ENCODE measurements at regions not wholly inside any gene's neighbourhood (a gene's known extent, or its start where the extent isn't known, plus 50 kb on each side); places are given as distances from the start of the nearest gene placed in this dataset.

DNA sequence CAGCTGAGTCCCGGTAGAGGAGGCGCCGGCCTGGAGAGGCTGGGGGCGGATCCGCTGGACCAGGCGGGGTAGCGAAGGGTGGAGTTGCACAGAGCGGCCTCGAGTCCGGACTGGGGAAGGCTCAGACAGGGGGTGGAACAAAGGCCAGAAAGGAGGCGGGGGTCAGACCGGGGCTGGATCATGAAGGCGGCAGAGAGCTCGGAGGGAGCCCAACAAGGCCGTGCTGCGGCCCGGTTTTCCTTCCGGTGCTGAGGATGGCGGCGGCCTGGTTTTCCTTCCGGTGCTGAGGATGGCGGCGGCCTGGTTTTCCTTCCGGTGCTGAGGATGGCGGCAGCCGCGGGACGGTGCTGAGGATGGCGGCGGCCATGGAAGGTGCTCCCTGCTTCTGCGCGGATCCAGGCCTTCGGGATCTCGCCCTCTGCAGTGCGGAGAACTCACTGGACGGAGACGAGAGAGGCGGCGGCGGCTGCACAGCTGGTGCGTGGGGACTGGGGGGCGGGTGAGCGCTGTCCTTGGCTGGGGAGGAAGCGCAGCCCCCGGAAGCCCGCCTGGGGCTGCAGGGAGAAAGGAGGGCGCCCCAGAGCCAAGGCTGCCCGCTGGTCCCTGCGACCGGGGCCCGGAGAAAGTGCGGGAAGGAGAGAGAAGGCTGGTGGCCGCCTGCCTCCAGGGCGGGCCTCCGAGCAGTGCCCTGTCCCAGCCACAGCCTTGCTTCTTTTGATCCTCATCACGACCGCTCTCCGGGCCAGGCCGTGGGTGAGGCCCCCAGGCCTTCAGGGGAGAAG, 350.4 kb upstream of the B3GAT1 start:
- no peak for DNase-seq (ENCODE audit: low read depth)

DNA sequence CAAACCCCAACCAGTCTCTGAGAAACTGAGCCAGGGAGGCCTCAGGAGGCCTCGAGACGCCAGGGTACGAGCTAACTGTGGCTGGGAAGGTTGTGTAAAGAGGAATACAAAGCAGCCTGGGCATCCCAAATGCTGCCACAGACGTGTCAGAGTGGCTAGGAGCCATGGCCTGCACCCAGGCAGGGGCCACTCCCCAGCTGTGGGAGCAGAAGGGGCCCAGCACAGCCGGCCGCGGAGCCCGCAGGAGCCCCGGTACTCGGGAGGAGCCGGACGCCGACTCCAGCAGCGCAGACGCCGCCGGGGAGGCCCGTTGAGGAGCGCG, 349.8 kb upstream of the B3GAT1 start:
- DNase-seq (ENCODE audit: low read depth), result no peak

DNA sequence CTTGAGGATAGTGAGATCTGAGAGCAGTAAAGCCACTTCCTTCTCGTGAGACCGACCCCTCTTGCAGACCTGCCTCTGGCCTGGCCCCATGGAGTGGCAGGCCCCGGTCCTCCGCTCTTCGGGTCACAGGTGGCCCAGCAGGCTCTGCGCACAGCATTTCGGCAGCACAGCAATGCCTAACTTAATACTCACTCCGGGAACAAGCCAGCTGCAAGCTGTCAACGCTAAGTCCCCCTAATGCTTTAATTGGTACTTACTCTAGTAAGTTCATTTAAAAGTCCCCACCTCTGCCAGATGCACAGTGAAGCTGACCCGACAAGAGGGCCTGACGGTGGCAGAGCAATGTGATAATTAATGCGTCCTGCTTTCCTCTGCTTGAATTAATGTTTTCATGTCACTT, 349.3 kb upstream of the B3GAT1 start:
- no peak for DNase-seq (ENCODE audit: low read depth)

DNA sequence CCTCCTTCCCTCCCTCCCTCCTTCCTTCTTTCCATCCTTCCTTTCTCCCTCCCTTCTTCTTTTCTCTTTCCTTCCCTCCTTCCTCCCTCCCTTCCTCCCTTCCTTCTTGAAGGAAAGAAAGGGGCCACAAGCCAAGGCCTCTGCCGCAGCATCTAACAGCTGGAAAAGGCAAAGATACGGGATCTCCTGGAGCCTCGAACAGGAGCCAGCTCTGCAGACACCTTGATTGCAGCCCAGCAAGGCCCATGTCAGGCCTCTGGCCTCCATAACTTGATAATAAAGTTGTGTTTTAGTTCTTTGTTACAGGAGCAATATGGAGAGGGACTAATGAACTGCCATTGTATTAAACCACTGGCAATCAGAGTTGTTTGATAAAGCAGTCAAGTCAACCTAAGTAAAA, 348.9 kb upstream of the B3GAT1 start:
- no peak for DNase-seq (ENCODE audit: low read depth)

DNA sequence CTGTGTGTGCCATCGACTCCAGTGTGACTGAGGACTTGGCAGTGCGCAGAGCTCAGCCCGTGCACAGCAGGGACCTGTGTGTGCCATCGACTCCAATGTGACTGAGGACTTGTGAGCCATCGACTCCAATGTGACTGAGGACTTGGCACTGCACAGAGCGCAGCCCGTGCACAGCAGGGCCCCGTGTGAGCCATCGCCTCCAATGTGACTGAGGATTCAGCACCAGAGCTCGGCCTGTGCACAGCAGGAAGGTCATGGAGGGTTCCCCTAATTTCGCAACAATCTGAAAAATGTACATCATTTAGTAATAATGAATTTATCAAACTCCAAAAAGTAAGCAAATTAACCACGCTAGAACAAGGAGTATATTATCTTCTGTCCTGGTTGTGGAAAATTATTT, 348.3 kb upstream of the B3GAT1 start:
- DNase-seq (ENCODE audit: low read depth), result no peak

DNA sequence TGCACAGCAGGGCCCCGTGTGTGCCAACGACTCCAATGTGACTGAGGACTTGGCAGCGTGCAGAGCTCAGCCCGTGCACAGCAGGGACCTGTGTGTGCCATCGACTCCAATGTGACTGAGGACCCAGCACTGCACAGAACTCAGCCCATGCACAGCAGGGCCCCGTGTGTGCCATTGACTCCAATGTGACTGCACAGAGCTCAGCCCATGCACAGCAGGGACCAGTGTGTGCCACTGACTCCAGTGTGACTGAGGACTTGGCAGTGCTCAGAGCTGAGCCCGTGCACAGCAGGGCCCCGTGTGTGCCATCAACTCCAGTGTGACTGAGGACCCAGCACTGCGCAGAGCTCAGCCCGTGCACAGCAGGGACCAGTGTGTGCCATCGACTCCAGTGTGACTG, 347.8 kb upstream of the B3GAT1 start:
- no peak for DNase-seq (ENCODE audit: low read depth)

DNA sequence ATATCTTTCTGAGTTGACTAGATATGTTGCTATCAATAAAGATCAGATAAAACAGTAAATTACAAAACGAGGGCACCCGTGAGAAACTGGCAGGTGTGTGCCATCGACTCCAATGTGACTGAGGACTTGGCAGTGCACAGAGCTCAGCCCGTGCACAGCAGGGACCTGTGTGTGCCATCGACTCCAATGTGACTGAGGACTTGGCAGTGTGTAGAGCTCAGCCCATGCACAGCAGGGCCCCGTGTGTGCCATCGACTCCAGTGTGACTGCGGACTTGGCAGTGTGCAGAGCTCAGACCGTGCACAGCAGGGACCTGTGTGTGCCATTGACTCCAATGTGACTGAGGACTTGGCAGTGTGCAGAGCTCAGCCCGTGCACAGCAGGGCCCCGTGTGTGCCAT, 347.2 kb upstream of the B3GAT1 start:
- no peak for DNase-seq (ENCODE audit: low read depth)

DNA sequence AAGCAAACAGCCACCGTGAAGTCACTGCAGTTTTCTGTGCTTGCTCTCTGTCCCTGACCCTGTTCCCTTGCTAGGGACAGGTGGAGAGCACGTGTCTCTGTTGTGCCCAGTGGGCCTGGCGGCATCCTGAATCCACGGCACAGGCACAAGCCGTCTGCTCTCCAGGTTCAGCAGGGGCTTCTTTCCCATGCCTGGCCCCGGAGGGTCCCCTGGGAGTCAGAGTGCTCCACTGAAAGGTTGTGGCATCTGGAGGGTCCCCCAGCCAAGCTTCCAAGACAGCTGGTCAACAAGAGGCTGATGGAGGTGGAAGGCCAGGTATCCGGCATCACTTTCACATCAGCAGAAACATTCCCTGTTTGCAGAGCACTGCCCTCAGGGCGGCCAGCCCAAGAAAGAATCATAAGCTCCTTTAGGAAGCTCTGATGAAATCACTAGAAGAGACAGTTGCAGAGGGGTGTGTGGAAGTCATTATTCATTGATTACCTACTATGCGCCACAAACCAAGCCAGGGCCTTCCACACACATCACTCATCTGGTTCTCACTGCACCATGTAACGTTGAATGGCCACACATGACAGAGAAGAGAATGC, 346.4 kb upstream of the B3GAT1 start:
- no peak for DNase-seq (ENCODE audit: low read depth)

DNA sequence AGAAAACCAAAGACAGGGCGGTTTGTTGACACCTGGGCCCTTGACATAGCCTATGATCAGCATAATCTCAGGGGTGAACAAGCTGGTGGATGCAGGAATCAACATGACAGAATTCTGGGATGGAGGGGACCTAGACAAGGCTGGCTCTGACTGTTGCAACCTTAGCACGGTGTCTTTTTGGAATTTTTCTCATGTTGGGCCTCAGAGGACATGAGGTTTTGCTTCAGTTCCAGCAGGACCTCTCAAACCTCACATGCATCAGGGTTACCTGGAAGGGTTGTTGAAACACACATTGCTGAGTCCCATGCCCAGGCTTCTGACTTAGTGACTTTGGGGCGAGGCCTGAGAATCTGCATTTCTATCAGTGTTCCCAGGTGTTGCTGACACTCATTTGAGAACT, 345.6 kb upstream of the B3GAT1 start:
- DNase-seq (ENCODE audit: low read depth), result no peak

DNA sequence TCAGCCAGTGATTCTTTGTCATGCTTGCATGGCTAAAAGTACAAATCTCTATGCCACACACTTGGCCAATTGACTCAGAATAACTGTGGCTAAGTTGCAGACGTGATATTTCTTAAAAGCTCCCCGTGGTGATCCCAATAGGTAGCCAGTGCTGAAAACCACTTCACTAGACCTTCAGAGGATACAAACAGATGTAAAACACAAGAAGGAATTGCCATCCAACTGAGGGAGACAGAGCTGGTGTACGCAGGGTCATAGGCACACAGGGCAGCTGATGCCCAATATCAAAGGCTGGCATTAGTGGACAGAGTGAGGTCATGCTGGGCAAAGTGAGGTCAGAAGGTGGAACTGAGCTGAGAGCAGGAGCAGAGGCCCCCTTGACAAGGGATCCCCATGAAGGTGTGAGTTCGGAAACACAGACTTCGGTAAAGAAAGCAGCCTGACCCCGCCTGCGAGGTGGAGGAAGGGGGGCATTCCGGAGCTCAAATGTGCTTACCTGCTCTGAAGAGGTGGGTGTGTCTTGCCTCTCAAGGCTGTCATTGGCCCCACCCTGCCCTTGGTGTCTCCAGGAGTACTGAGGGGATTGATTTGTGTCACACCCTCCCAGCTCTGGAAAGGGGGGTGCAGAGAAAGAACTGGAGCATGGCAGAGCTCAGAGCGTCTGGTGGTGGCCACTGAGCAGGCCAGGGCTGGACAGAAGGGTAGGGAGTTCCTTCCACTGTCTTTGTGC, 344.9 kb upstream of the B3GAT1 start:
- DNase-seq (ENCODE audit: low read depth), result no peak

DNA sequence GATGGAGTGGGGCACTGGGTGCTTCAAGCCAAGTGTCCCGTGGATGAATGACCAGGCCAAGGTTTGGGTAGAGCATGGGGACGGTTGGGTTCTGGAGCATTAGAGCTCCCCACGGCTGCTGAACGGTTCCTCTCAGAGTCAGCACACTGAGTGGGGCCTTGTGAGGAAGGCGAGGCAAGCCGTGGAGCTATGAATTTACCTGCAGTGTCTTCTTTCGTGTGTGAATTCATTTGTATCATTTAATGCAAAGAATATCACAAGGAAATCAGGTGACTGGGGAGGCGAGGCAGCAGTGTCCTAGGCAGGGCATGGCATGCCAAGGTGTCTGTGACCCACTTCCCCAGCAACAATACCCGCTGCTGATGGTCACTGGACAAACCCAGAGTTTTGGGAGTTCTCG, 343.5 kb upstream of the B3GAT1 start:
- no peak for DNase-seq (ENCODE audit: low read depth)

DNA sequence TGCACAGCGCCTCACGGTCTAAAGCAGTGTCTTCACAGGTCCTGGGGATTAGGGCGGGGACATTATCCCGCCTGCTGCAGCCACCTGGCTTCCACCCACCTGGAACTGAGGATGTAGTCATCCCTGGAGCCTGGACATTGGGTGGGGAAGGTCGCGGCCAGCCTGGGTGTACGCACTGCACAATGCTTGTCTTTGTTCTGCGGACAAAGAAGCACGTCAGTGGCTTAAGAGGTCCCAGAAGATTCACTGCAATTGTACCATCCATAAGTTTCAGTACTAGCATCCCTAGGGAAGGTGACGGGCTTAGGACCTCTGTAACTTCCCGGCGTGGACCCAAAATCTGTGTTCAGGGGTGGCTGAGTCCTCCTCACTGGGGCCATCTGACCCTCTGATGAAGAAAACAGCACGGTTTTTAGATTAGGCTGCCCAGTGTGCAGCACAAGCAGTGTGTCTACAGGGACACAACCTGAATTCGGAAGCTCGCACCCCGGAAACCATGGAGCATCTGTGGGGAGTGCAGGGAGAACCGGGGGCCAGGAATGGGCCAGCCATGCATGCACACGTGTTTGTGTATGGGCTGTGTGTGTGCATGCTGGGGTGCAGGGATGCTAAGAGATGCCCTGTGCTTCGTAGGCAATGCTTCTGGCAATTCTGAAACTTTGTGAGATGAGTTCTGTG, 342.6 kb upstream of the B3GAT1 start:
- DNase-seq (ENCODE audit: low read depth), result no peak

DNA sequence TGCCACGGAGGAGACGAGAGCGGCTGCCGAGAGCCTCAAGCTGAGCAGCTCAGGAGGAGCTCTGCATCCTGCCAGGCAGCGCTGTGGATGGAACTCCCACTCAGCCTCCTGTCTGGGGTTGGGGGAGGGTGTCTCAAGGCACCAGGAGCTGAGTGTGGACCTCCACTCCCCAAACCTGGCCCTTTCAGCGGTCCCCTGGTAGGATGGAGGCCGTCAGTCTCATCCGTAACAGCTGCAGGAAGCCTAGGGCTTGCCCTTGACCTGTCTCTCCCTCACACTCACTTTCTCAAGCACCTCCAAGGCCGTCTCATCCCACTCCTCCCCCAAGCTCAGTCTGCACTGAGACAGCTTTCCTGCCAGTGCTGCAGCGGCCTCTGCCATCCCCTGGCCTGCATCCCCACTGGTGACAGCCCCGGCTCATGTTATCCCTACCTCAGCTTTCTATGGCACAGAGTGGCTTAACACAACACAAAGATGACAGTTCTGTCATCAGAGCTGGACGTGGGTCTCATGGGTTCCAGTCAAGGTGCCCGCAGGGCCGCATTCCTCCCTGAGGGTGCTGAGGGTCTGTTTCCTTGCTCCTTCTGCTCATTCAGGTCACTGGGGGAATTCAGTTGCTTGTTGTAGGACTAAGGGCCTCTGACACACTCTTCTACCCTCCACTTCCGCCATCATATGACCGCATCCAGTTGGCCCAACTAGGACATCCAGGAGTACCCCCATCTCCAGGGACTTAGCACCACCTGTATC, 341.9 kb upstream of the B3GAT1 start:
- DNase-seq (ENCODE audit: low read depth), result no peak

DNA sequence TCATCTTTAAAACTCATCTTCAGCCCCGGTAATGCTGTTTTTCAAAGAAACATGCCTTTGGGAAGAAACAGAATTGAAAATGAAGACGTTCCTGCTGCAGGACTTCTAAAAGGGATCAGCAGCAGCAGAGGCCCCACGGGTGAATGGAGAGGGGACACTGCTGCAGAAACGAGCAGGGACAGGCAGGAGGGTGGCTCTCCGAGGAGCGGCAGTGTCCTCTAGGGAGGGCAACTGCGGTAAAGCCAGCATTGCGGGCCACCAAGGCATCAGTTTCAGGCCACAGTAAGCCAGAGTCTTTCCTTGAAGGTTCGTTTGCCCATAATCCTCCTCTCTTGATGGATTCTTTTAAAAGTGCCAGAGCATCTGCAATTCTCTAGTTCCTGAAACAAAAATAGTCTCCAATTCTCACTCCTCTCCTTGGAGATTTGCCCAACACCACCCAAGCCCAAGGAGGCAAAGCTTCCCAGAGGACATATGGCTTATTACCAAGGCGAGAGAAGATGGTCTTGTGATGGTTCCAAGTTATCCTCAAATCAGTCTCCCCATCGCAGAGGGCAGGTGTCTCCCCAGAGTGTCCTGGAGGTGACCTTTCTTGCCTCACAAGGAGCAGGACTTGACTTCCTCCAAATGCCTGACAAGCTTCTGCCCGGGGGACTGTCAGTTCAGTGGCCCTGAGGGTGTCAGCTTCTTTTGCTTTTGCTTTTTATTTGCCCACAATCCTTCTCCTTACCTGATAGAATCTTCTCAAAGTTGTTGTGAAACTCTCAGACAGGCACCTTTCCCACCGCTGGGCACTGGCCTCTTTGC, 341.1 kb upstream of the B3GAT1 start:
- no peak for DNase-seq (ENCODE audit: low read depth)

DNA sequence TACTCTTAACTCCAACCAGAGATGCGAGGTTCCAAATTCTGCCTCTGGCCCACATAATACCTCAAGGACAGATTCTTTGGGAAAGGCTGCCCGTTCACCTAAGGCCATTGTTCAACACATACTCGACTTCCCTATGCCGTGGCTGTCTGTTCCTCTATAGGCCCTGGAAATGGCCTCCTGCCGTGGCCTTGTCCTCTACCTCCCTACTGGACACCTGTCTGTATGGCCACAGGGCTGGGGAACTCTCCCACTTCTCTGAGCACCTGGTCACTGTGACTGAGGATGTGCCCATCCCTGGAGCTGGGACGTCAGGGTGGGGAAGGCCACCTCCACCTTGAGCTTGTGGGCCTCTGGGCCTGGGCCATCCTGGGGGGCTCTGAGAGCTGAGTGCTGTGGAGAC, 340.5 kb upstream of the B3GAT1 start:
- DNase-seq (ENCODE audit: low read depth), result no peak

DNA sequence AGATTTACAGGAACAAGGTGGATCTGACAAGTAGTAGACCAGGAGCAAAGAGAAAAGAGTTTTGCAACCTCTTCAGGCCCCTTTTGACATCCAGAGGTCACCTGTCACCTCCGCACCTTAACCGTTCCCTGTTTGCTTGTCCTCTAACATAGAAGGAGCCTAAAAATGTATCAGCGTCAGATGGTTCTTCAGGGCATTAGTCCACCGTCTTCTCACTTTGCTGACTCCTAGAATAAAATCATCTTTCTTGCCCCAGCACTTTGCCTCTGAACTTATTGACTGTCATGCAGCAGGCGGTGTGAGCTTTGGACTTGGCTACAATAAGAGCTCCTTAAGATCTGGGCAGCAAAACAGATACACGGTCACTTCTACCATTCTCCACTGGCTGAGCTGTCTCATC, 339.7 kb upstream of the B3GAT1 start:
- DNase-seq (ENCODE audit: low read depth), result no peak

DNA sequence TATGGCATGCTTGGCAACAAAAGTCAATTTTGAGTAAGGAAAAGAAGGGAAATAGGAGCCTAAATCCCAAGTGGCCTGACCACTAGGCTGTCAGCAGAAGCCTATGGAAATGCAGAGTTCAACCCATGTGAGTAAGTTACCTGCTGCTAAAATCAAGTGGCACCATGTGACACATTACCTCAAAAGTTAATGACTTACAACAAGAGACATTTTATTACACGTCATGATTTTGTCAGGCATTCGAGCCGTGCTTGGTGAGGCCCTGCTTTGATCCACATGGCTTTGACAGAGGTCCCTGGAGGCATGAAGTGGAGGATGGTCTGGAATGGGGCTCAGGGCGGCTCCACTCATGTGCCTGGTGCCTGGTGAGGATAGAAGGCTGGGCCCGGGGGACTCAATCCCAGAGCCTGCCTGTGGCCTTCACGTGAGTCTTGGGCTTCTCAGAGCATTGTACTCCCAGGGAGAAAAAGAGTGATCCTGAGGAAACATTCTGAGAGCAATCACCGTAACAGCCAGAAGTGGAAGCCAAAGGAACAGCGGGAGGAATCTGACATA, 339.1 kb upstream of the B3GAT1 start:
- no peak for DNase-seq (ENCODE audit: low read depth)

DNA sequence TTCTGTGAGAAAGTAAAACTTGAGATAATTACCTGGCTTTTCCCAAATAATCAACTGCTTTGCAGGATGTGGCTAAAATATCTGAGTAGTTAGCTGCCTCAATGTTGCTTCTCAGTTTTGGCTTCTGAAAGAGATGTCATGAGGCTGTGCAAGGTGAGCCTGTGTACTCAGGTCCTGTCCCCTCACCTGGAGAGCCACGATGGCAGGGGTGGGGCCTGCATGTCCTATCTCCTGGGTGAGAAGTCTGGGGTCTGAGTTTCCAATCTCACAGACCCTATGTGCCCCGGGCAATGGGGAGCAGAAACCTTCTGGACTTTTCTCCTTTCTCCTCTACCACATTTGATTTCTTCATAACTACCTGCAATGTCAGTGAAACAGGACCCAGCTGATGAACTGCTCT, 338.6 kb upstream of the B3GAT1 start:
- no peak for DNase-seq (ENCODE audit: low read depth)

DNA sequence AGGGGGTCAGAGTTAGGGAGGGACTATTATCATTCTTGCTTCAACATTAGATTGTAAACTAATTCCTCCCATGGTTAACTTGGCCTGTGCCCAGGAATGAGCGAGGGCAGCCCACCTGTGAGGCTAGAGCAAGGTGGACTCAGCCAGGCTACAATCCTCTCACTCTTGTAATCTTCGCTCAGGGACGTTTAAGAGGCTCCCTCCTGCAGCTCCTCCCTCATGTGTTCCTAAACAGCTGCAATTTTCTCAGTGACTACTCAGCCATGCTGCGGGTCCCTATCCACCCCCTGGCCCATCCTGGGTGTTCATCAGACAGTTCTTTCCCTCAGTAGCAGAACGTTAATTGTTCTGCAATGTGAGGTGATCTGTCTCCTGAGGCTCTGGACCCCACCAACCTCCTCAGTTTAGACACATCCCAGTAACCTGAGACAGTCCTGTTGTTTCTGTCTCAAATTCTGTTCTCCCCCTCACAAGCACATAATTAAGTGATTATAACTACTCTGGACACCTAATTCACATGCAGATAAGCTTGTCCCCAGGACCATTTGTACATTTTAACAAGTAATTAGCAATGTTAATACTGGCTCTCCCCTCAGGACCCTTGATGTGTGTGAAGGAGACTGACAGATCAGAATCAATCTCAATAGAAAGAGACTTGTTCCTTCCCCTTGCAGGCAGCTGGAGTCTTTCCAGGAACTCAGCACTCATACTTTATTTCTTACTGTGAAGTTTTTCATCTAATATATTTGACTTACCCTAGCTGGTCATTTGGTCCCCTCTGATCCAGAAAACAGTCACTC, 337.2 kb upstream of the B3GAT1 start:
- DNase-seq (ENCODE audit: low read depth), result no peak

DNA sequence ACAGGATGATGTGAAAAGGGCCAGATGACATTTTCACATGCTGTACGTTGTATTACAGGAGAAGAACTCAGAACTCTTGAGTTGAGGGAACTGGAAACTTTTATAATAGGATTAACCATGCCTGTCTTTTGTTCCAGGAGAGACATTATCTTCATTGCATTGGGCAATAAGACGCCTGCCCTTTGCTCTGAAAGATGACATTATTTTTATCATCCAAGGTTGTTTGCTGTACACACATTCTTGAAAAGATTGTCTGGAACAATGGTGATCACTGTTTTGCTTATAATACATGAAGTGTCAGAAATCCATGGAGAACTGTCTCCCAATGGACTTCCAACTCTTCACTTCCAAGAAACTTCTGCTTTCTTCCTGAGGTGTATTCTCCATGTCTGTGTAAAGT, 334.6 kb upstream of the B3GAT1 start:
- DNase-seq (ENCODE audit: low read depth), result no peak
